Ascending aorta (tissue), 2 donors: ENCODE measurements at regions not wholly inside any gene's neighbourhood (a gene's known extent, or its start where the extent isn't known, plus 50 kb on each side); places are given as distances from the start of the nearest gene placed in this dataset.

Experiments
- DNase-seq, 2 donors: peaks; one replicate each; pipeline ENCODE4 v3.0.0-alpha.2; 2019; ENCODE audit warnings: low spot score in 2 of 2
- H3K27ac ChIP-seq, 2 donors: fragments of 200-600 bp; sonication (generic); one replicate each; pipeline ENCODE4 v1.5.1; 2016 to 2017; ENCODE audit warnings: mild to moderate bottlenecking in 1 of 2
- H3K27me3 ChIP-seq: fragments of 200-600 bp; sonication (generic); one replicate; pipeline ENCODE4 v1.5.1; 2017
- H3K36me3 ChIP-seq, 2 donors: fragments of 200-600 bp; sonication (generic); one replicate each; pipeline ENCODE4 v1.5.1; 2016
- H3K4me1 ChIP-seq, 2 donors: fragments of 200-600 bp; sonication (generic); one replicate each; pipeline ENCODE4 v1.5.1; 2016 to 2017; ENCODE audit warnings: mild to moderate bottlenecking in 1 of 2
- H3K4me3 ChIP-seq, 2 donors: fragments of 200-600 bp; sonication (generic); one replicate each; pipeline ENCODE4 v1.5.1; 2016 to 2017; ENCODE audit warnings: mild to moderate bottlenecking in 1 of 2
- H3K9me3 ChIP-seq, 2 donors: fragments of 200-600 bp; sonication (generic); one replicate each; pipeline ENCODE4 v1.5.1; 2016
- CTCF ChIP-seq, 3 experiments: fragments of 200-600 bp in 2 of 3; fragments of 450-650 bp in 1 of 3; sonication (generic) in 2 of 3; IDR thresholded peaks; one replicate each; pipeline ENCODE4 v1.5.1; 2016 to 2019; ENCODE audit warnings: antibody characterized with exemption in 3 of 3, mild to moderate bottlenecking in 1 of 3, moderate library complexity in 1 of 3
- intact Hi-C: fragments of 100-400 bp; cut with DNase I; formaldehyde crosslinking; loops from one replicate; pipeline ENCODE4 v1.15.1; 2023

GRCh38 chr22:47695176-47695575, 932.7 kb downstream of the TBC1D22A start:
- intact Hi-C loops, result no loop called here

GRCh38 chr22:47694536-47695130, 932.2 kb downstream of the TBC1D22A start:
- Histone ChIP-seq H3K36me3 (no peaks in the 10 kb centered on the region), H3K27ac (no peak overlapping the region), H3K27me3 (no peaks in the 10 kb centered on the region), H3K4me1 (no peaks in the 10 kb centered on the region), H3K4me3 (no peak overlapping the region), H3K9me3 (no peaks in the 10 kb centered on the region)
- TF ChIP-seq CTCF (IDR thresholded peaks at IDR 0.05), result no peak
- no peak for DNase-seq
- intact Hi-C loops, result no loop called here

More at GRCh38 chr22:47695176-47695575, 932.7 kb downstream of the TBC1D22A start:
- no peak for DNase-seq
- no peaks in the 10 kb centered on the region for H3K36me3 ChIP-seq
- TF ChIP-seq CTCF (IDR thresholded peaks at IDR 0.05), result no peak
- no peaks in the 10 kb centered on the region for H3K4me1 ChIP-seq
- no peak overlapping the region for H3K4me3 ChIP-seq
- H3K27ac ChIP-seq, result no peak overlapping the region
- no peaks in the 10 kb centered on the region for H3K9me3 ChIP-seq
- H3K27me3 ChIP-seq, result no peaks in the 10 kb centered on the region

GRCh38 chr22:47693606-47694005, 931.2 kb downstream of the TBC1D22A start:
- no peak overlapping the region for H3K4me3 ChIP-seq
- H3K27ac ChIP-seq, result no peak overlapping the region
- no peak for DNase-seq
- no peaks in the 10 kb centered on the region for H3K4me1 ChIP-seq
- no peak for TF ChIP-seq CTCF (IDR thresholded peaks at IDR 0.05)
- no peaks in the 10 kb centered on the region for H3K36me3 ChIP-seq
- intact Hi-C loops, result no loop called here
- H3K9me3 ChIP-seq, result no peaks in the 10 kb centered on the region
- H3K27me3 ChIP-seq, result no peaks in the 10 kb centered on the region

GRCh38 chr22:47692811-47693210, 930.4 kb downstream of the TBC1D22A start:
- no peaks in the 10 kb centered on the region for H3K4me1 ChIP-seq
- no peak overlapping the region for H3K27ac ChIP-seq
- H3K36me3 ChIP-seq, result no peaks in the 10 kb centered on the region
- intact Hi-C loops, result no loop called here
- TF ChIP-seq CTCF (IDR thresholded peaks at IDR 0.05), result no peak
- no peaks in the 10 kb centered on the region for H3K9me3 ChIP-seq
- no peak overlapping the region for H3K4me3 ChIP-seq
- no peaks in the 10 kb centered on the region for H3K27me3 ChIP-seq
- DNase-seq, result no peak

GRCh38 chr22:47691152-47691895, 928.9 kb downstream of the TBC1D22A start:
- H3K9me3 ChIP-seq, result no peaks in the 10 kb centered on the region
- H3K27me3 ChIP-seq, result no peaks in the 10 kb centered on the region
- no peaks in the 10 kb centered on the region for H3K4me1 ChIP-seq
- TF ChIP-seq CTCF (IDR thresholded peaks at IDR 0.05), result no peak
- DNase-seq, result no peak
- no peak overlapping the region for H3K4me3 ChIP-seq
- no peaks in the 10 kb centered on the region for H3K36me3 ChIP-seq
- intact Hi-C loops, result no loop called here
- H3K27ac ChIP-seq, result no peak overlapping the region
